ENCODE measurements at regions not wholly inside any gene's neighbourhood (a gene's known extent, or its start where the extent isn't known, plus 50 kb on each side); places are given as distances from the start of the nearest gene placed in this dataset.

- peak; percentile 6 for DNase-seq (ENCODE audit: low spot score)
Observed at GRCh38 chr5:89457411-89458331, 574.7 kb upstream of the MEF2C start.

- DNase-seq (ENCODE audit: low spot score), result no peak
Observed at GRCh38 chr5:89452081-89452480, 569.1 kb upstream of the MEF2C start.

GRCh38 chr5:89451263-89451662, 568.3 kb upstream of the MEF2C start:
- no peak for DNase-seq (ENCODE audit: low spot score)

GRCh38 chr5:89450149-89450538, 567.2 kb upstream of the MEF2C start:
- DNase-seq (ENCODE audit: low spot score), result no peak

- DNase-seq (ENCODE audit: low spot score), result no peak
Observed at GRCh38 chr5:89449392-89450148, 566.6 kb upstream of the MEF2C start.

GRCh38 chr5:89447027-89447426, 564.0 kb upstream of the MEF2C start:
- no peak for DNase-seq (ENCODE audit: low spot score)

- no peak for DNase-seq (ENCODE audit: low spot score)
Observed at GRCh38 chr5:89445106-89445745, 562.2 kb upstream of the MEF2C start.

- DNase-seq (ENCODE audit: low spot score), result no peak
Observed at GRCh38 chr5:89444088-89444487, 561.1 kb upstream of the MEF2C start.

GRCh38 chr5:89443508-89443907, 560.5 kb upstream of the MEF2C start:
- no peak for DNase-seq (ENCODE audit: low spot score)

GRCh38 chr5:89441965-89442364, 559.0 kb upstream of the MEF2C start:
- no peak for DNase-seq (ENCODE audit: low spot score)

GRCh38 chr5:89440670-89441069, 557.7 kb upstream of the MEF2C start:
- DNase-seq (ENCODE audit: low spot score), result no peak

- no peak for DNase-seq (ENCODE audit: low spot score)
Observed at GRCh38 chr5:89437450-89438435, 554.8 kb upstream of the MEF2C start.

GRCh38 chr5:89436464-89436863, 553.5 kb upstream of the MEF2C start:
- no peak for DNase-seq (ENCODE audit: low spot score)

- DNase-seq (ENCODE audit: low spot score), result no peak
Observed at GRCh38 chr5:89435347-89435746, 552.4 kb upstream of the MEF2C start.

GRCh38 chr5:89428624-89429023, 545.6 kb upstream of the MEF2C start:
- no peak for DNase-seq (ENCODE audit: low spot score)

- DNase-seq (ENCODE audit: low spot score), result no peak
Observed at GRCh38 chr5:89425062-89425461, 542.1 kb upstream of the MEF2C start.

GRCh38 chr5:89421035-89421434, 538.1 kb upstream of the MEF2C start:
- DNase-seq (ENCODE audit: low spot score), result no peak

GRCh38 chr5:89418407-89419085, 535.6 kb upstream of the MEF2C start:
- no peak for DNase-seq (ENCODE audit: low spot score)

GRCh38 chr5:89417990-89418389, 535.0 kb upstream of the MEF2C start:
- DNase-seq (ENCODE audit: low spot score), result no peak

- no peak for DNase-seq (ENCODE audit: low spot score)
Observed at GRCh38 chr5:89417515-89417914, 534.5 kb upstream of the MEF2C start.

GRCh38 chr5:89411891-89412290, 528.9 kb upstream of the MEF2C start:
- DNase-seq (ENCODE audit: low spot score), result no peak

Data from AG08396 (cell line).